Thoracic aorta (tissue), 2 donors: ENCODE measurements at regions not wholly inside any gene's neighbourhood (a gene's known extent, or its start where the extent isn't known, plus 50 kb on each side); places are given as distances from the start of the nearest gene placed in this dataset.

Source experiments
- ATAC-seq: fragments of 150-250 bp; one replicate; pipeline ENCODE4 v1.8.0; 2017; ENCODE audit warnings: low read depth; ENCODE audit not compliant: insufficient number of reproducible peaks, low FRiP score
- DNase-seq: peaks from one replicate; pipeline ENCODE4 v3.0.0-alpha.2; 2020; ENCODE audit warnings: low spot score
- H3K27ac ChIP-seq, 2 donors: fragments of 200-600 bp; sonication (generic); 1 replicate in 1 of 2; 2 replicates in 1 of 2; pipeline ENCODE4 v1.5.1; 2016; ENCODE audit warnings: mild to moderate bottlenecking in 2 of 2, moderate library complexity in 2 of 2
- H3K27me3 ChIP-seq: fragments of 200-600 bp; sonication (generic); replicated peaks from 2 replicates; pipeline ENCODE4 v1.6.0; 2016; ENCODE audit warnings: mild to moderate bottlenecking; ENCODE audit not compliant: insufficient read depth
- H3K36me3 ChIP-seq: fragments of 200-600 bp; sonication (generic); one replicate; pipeline ENCODE4 v1.5.1; 2016
- H3K4me1 ChIP-seq, 2 donors: fragments of 200-600 bp; sonication (generic); 1 replicate in 1 of 2; 2 replicates in 1 of 2; pipeline versions ENCODE4 v1.5.1 to v1.6.0; 2016; ENCODE audit warnings: low read depth in 2 of 2, mild to moderate bottlenecking in 1 of 2; ENCODE audit not compliant: control insufficient read depth in 1 of 2
- H3K4me3 ChIP-seq: fragments of 200-600 bp; sonication (generic); 2 replicates; pipeline ENCODE4 v1.5.1; 2016; ENCODE audit warnings: mild to moderate bottlenecking
- H3K9me3 ChIP-seq: fragments of 200-600 bp; sonication (generic); 2 replicates; pipeline ENCODE4 v1.5.1; 2016
- TF ChIP-seq, protein P1 (sequence below): fragments of 200-600 bp; sonication (generic); IDR thresholded peaks from one replicate; pipeline ENCODE4 v1.5.1; 2019; ENCODE audit warnings: antibody characterized with exemption

DNA sequence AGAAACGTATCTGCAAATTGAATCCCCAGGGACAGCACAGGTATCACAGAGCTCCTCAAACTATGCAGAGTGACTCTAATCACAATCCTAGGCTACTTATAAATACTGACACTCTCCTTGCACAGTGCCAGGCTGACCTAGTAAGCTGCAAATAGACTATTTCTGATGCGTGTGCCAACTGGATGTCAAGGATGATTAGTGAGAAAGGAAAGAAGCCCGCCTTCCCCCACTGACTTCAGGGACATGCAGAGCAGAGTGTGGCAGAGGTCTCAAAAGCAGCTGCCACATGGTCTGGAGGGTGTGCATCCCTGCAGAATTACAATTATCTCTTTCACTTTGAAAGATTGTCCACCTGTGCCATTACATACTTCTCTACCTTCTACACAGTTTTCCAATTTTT, 235.6 kb downstream of the CPS1 start:
- Histone ChIP-seq H3K27ac (no peak overlapping the region), H3K27me3 (no peaks in the 10 kb centered on the region), H3K36me3 (no peaks in the 10 kb centered on the region), H3K4me1 (no peaks in the 10 kb centered on the region), H3K9me3 (no peaks in the 10 kb centered on the region), H3K4me3 (no peak overlapping the region)
- TF ChIP-seq, protein P1, sequence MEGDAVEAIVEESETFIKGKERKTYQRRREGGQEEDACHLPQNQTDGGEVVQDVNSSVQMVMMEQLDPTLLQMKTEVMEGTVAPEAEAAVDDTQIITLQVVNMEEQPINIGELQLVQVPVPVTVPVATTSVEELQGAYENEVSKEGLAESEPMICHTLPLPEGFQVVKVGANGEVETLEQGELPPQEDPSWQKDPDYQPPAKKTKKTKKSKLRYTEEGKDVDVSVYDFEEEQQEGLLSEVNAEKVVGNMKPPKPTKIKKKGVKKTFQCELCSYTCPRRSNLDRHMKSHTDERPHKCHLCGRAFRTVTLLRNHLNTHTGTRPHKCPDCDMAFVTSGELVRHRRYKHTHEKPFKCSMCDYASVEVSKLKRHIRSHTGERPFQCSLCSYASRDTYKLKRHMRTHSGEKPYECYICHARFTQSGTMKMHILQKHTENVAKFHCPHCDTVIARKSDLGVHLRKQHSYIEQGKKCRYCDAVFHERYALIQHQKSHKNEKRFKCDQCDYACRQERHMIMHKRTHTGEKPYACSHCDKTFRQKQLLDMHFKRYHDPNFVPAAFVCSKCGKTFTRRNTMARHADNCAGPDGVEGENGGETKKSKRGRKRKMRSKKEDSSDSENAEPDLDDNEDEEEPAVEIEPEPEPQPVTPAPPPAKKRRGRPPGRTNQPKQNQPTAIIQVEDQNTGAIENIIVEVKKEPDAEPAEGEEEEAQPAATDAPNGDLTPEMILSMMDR = no peak
- DNase-seq (no peak), ATAC-seq (no peak)

DNA sequence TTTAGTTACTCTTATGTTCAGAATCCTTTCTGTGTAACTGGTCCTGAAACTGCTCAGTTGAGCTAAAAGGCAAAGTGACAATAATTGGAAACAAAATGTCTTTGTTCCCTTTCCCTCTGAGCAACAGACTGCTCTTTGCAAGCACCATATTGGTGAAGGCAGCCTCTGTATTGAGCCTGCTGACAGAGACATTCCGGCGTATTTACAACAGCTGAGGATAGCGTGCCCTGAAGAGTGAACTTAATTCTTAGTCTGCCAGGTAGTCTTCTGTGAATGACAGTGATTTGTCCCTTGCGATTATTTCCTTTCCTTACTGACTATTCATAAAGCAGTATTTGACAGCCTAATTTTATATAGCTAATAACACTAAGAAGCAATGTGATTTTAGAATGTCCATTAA, 239.1 kb downstream of the CPS1 start:
- DNase-seq (no peak), ATAC-seq (no peak)
- no peaks in the 10 kb centered on the region for H3K36me3 ChIP-seq
- H3K27me3 ChIP-seq = no peaks in the 10 kb centered on the region
- no peaks in the 10 kb centered on the region for H3K4me1 ChIP-seq
- no peak overlapping the region for H3K27ac ChIP-seq
- TF ChIP-seq, protein P1 = no peak
- no peaks in the 10 kb centered on the region for H3K9me3 ChIP-seq
- no peak overlapping the region for H3K4me3 ChIP-seq

DNA sequence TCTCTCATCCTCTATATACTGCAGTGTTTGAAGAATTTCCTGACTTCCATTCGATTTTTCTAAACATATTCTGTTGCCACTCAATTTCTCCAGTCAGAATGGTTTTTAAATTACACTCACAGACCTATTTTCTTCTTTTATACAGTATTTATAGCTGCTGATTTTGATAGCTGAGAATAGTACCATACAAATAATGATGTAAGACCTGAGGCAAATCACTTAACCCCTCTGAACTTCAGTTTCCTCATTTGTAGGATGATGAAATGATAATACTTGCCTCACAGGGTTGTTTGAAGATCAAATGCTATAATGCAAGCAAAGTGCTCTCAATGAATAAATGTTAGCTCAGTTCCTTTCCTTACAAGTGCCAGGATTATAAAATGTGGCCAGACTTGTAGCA, 241.8 kb downstream of the CPS1 start:
- TF ChIP-seq, protein P1 = no peak
- H3K27me3 ChIP-seq = no peaks in the 10 kb centered on the region
- DNase-seq (no peak), ATAC-seq (no peak)
- no peaks in the 10 kb centered on the region for H3K9me3 ChIP-seq
- no peaks in the 10 kb centered on the region for H3K4me1 ChIP-seq
- no peak overlapping the region for H3K27ac ChIP-seq
- H3K4me3 ChIP-seq = no peak overlapping the region
- H3K36me3 ChIP-seq = no peaks in the 10 kb centered on the region

DNA sequence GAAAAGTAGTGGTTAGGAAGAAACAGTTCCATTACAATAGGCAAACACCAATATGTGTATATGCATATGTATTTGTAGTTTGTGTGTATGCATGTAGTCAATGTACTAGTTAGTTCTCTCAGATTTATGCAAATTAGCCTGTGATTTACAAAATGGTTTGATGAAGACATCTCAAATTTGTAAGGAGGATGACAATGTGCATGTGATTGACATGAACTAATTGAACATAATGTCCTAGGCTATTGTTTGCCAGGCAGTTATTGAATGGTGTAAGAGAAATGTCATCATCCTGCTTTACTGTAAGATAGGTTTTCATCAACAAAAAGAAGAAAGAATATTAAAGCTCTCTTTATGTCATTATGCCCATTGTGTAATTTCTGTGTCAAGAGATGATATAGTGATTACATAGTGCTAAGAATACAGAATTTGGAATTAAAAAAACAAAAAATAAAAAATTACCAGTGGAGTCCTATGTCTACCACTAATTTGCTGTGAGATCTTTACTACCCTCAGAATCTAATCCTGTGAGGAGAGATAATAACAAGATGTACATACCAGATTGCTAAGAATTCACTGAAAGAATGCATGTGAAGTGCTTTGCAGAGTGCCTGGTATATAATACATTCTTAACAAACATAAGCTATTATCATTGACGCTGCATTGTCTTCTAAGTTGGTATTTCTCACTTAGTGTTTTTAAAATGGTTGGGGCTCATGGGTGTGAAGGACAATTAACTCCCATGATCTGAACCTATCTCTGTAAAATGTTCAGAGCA, 258.0 kb downstream of the CPS1 start:
- Histone ChIP-seq H3K9me3 (no peaks in the 10 kb centered on the region), H3K27ac (no peak overlapping the region), H3K27me3 (no peaks in the 10 kb centered on the region), H3K4me3 (no peak overlapping the region), H3K36me3 (no peaks in the 10 kb centered on the region), H3K4me1 (no peaks in the 10 kb centered on the region)
- TF ChIP-seq, protein P1 = no peak
- DNase-seq = no peak
- ATAC-seq = no peak

DNA sequence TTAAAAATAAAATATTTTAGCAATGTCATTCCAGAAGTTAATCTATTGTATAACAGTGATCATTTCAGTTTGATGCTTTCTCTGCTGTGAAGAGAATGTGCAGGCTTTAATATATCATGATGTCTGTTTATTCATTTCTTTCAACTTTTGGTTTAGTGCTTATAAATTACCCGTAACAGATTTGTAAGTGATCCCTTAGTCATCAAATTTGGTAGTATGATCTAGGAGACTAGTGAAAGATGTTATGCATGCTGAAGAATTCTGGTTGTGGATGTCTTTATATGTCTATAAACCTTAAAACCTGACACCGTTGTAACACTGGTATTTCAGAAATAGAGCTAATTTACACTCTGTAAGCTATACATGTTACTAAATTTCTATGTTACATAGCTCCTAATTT, 260.4 kb downstream of the CPS1 start:
- no peak for DNase-seq
- Histone ChIP-seq H3K36me3 (no peaks in the 10 kb centered on the region), H3K4me3 (no peak overlapping the region), H3K9me3 (peaks cover 7% of the 10 kb centered on the region), H3K4me1 (no peaks in the 10 kb centered on the region), H3K27ac (no peak overlapping the region), H3K27me3 (no peaks in the 10 kb centered on the region)
- TF ChIP-seq, protein P1 = no peak
- ATAC-seq = no peak
